Trophoblast cell (in vitro differentiated cells and primary cell): ENCODE measurements at regions not wholly inside any gene's neighbourhood (a gene's known extent, or its start where the extent isn't known, plus 50 kb on each side); places are given as distances from the start of the nearest gene placed in this dataset.
A peak's percentile ranks its signal among the peaks of the same experiment; 100 is the strongest.

Experiments
- DNase-seq, 2 donors: peaks; one replicate each; pipeline ENCODE4 v3.0.0-alpha.2; 2016
- H2AFZ ChIP-seq: 2 replicates; pipeline ENCODE4 v1.6.1; 2013; ENCODE audit warnings: low read length, moderate library complexity, mild to moderate bottlenecking; ENCODE audit not compliant: insufficient read depth, poor library complexity
- H2AK5ac ChIP-seq: 2 replicates; pipeline ENCODE4 v1.6.1; 2013; ENCODE audit warnings: mild to moderate bottlenecking, low read length
- H2BK120ac ChIP-seq: 2 replicates; pipeline ENCODE4 v1.6.1; 2013; ENCODE audit warnings: low read length, mild to moderate bottlenecking, moderate library complexity; ENCODE audit not compliant: insufficient read depth, poor library complexity
- H2BK12ac ChIP-seq: 2 replicates; pipeline ENCODE4 v1.6.1; 2013; ENCODE audit warnings: mild to moderate bottlenecking, low read length, moderate library complexity
- H2BK5ac ChIP-seq: 2 replicates; pipeline ENCODE4 v1.6.1; 2013; ENCODE audit warnings: low read length, low read depth, moderate library complexity, mild to moderate bottlenecking; ENCODE audit not compliant: poor library complexity
- H3K14ac ChIP-seq: 2 replicates; pipeline ENCODE4 v1.6.1; 2013; ENCODE audit warnings: mild to moderate bottlenecking, low read length
- H3K18ac ChIP-seq: 2 replicates; pipeline ENCODE4 v1.6.1; 2013; ENCODE audit warnings: mild to moderate bottlenecking, low read length
- H3K23ac ChIP-seq: 2 replicates; pipeline ENCODE4 v1.6.1; 2013; ENCODE audit warnings: low read length
- H3K27ac ChIP-seq: 2 replicates; pipeline ENCODE4 v1.5.1; 2013; ENCODE audit warnings: low read depth, mild to moderate bottlenecking, inconsistent platforms, low read length, moderate library complexity
- H3K27me3 ChIP-seq: 2 replicates; pipeline ENCODE4 v1.6.1; 2013; ENCODE audit warnings: inconsistent platforms, mild to moderate bottlenecking, low read length, moderate library complexity; ENCODE audit not compliant: insufficient read depth
- H3K36me3 ChIP-seq, 2 experiments: 1 replicate in 1 of 2; 2 replicates in 1 of 2; pipeline ENCODE4 v1.6.1; 2013; ENCODE audit warnings: low read length in 2 of 2, mild to moderate bottlenecking in 2 of 2, moderate library complexity in 1 of 2; ENCODE audit not compliant: insufficient read depth in 2 of 2, control insufficient read depth in 1 of 2
- H3K4ac ChIP-seq: 2 replicates; pipeline ENCODE4 v1.6.1; 2013; ENCODE audit warnings: low read depth, mild to moderate bottlenecking, low read length, moderate library complexity
- H3K4me1 ChIP-seq, 2 experiments: 1 replicate in 1 of 2; 2 replicates in 1 of 2; pipeline ENCODE4 v1.6.1; 2013; ENCODE audit warnings: low read length in 2 of 2, mild to moderate bottlenecking in 2 of 2, moderate library complexity in 1 of 2; ENCODE audit not compliant: insufficient read depth in 2 of 2, control insufficient read depth in 1 of 2
- H3K4me2 ChIP-seq: 2 replicates; pipeline ENCODE4 v1.6.1; 2013; ENCODE audit warnings: inconsistent platforms, mild to moderate bottlenecking, low read length, moderate library complexity
- H3K4me3 ChIP-seq: 2 replicates; pipeline ENCODE4 v1.5.1; 2013; ENCODE audit warnings: mild to moderate bottlenecking, low read depth, low read length, inconsistent platforms
- H3K79me1 ChIP-seq: one replicate; pipeline ENCODE4 v1.6.1; 2013; ENCODE audit warnings: low read length
- H3K79me2 ChIP-seq: 2 replicates; pipeline ENCODE4 v1.6.1; 2013; ENCODE audit warnings: low read length, mild to moderate bottlenecking; ENCODE audit not compliant: control insufficient read depth, insufficient read depth, poor library complexity
- H3K9ac ChIP-seq: 2 replicates; pipeline ENCODE4 v1.6.1; 2013; ENCODE audit warnings: mild to moderate bottlenecking, low read length
- H3K9me3 ChIP-seq: 2 replicates; pipeline ENCODE4 v1.6.1; 2013; ENCODE audit warnings: low read depth, mild to moderate bottlenecking, control low read depth, inconsistent platforms, low read length; ENCODE audit not compliant: insufficient read depth
- H4K12ac ChIP-seq: 2 replicates; pipeline ENCODE4 v1.6.1; 2013; ENCODE audit warnings: low read depth, mild to moderate bottlenecking, low read length, moderate library complexity
- H4K8ac ChIP-seq: 2 replicates; pipeline ENCODE4 v1.6.1; 2013; ENCODE audit warnings: low read depth, mild to moderate bottlenecking, low read length, moderate library complexity
- H4K91ac ChIP-seq: one replicate; pipeline ENCODE4 v1.6.1; 2013; ENCODE audit warnings: low read depth, mild to moderate bottlenecking, low read length, moderate library complexity
- WGBS: extraction: QIAGEN DNeasy Blood & Tissue Kit; methylation state at CpG from one replicate; pipeline ENCODE4 v1.1.7; 2013; ENCODE audit warnings: missing lambda C conversion rate; ENCODE audit not compliant: insufficient read length, insufficient coverage; ENCODE audit errors: extremely low coverage; 5-methylcytosine and 5-hydroxymethylcytosine counted together

- H3K4me1 ChIP-seq = no peaks in the 10 kb centered on the region
- no peak overlapping the region for H4K8ac ChIP-seq
- H3K36me3 ChIP-seq = no peaks in the 10 kb centered on the region
- no peak overlapping the region for H3K4me2 ChIP-seq
- no peak for DNase-seq
- H3K4me3 ChIP-seq = no peak overlapping the region
- H3K9me3 ChIP-seq = no peaks in the 10 kb centered on the region
- no peak overlapping the region for H2BK120ac ChIP-seq
- no peak overlapping the region for H2AFZ ChIP-seq
- H3K79me1 ChIP-seq = no peaks in the 10 kb centered on the region
- H4K12ac ChIP-seq = no peak overlapping the region
- H3K23ac ChIP-seq = no peak overlapping the region
- no CpG with 5 or more reads among the region's 3 CpGs for WGBS
- no peak overlapping the region for H3K9ac ChIP-seq
- no peaks in the 10 kb centered on the region for H3K27me3 ChIP-seq
- H3K27ac ChIP-seq = no peak overlapping the region
- H3K4ac ChIP-seq = no peak overlapping the region
- no peak overlapping the region for H4K91ac ChIP-seq
- H3K14ac ChIP-seq = no peak overlapping the region
- H3K18ac ChIP-seq = no peak overlapping the region
- H3K79me2 ChIP-seq = no peaks in the 10 kb centered on the region
- no peak overlapping the region for H2AK5ac ChIP-seq
- no peak overlapping the region for H2BK12ac ChIP-seq
- no peak overlapping the region for H2BK5ac ChIP-seq
Observed at GRCh38 chr5:26343801-26344325, 694.5 kb downstream of the CDH9 start.

DNA sequence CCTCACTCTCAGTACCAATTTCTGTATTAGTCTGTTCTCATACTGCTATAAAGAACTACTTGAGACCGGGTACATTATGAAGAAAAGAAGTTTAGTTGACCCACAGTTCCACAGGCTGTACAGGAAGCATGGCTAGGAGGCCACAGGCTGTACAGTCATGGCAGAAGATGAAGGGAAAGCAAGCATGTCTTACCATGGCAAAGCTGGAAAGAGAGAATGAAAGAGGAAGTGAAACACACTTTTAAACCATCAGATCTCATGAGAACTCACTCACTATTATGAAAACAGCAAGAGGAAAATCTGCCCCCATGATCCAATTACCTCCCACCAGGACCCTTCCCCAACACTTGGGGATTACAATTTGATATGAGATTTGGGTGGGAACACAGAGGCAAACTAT lies 698.8 kb downstream of the CDH9 start:
- no CpG with 5 or more reads among the region's 1 CpG for WGBS
- H3K4ac ChIP-seq = no peak overlapping the region

GRCh38 chr5:26329562-26330189 lies 708.7 kb downstream of the CDH9 start:
- DNase-seq = peak in 1 of 2 donors; percentile 24
- no peak overlapping the region for H3K9ac ChIP-seq
- no peak overlapping the region for H4K91ac ChIP-seq
- H2BK12ac ChIP-seq = no peak overlapping the region
- H3K23ac ChIP-seq = no peak overlapping the region
- H2AK5ac ChIP-seq = no peak overlapping the region
- no peaks in the 10 kb centered on the region for H3K27me3 ChIP-seq
- no peaks in the 10 kb centered on the region for H3K79me2 ChIP-seq
- H3K79me1 ChIP-seq = no peaks in the 10 kb centered on the region
- H3K9me3 ChIP-seq = no peaks in the 10 kb centered on the region
- no peak overlapping the region for H3K18ac ChIP-seq
- H3K4me3 ChIP-seq = no peak overlapping the region
- H3K4me2 ChIP-seq = no peak overlapping the region
- H4K8ac ChIP-seq = no peak overlapping the region
- H3K36me3 ChIP-seq = no peaks in the 10 kb centered on the region
- H2BK120ac ChIP-seq = no peak overlapping the region
- no peaks in the 10 kb centered on the region for H3K4me1 ChIP-seq
- no peak overlapping the region for H3K27ac ChIP-seq
- H2BK5ac ChIP-seq = no peak overlapping the region
- WGBS = no CpG with 5 or more reads among the region's 4 CpGs
- no peak overlapping the region for H2AFZ ChIP-seq
- no peak overlapping the region for H4K12ac ChIP-seq
- H3K4ac ChIP-seq = no peak overlapping the region
- H3K14ac ChIP-seq = no peak overlapping the region

More for the DNA sequence above, 698.8 kb downstream of the CDH9 start:
- no peak overlapping the region for H3K27ac ChIP-seq
- H4K12ac ChIP-seq = no peak overlapping the region
- H3K4me3 ChIP-seq = no peak overlapping the region
- no peak overlapping the region for H2BK120ac ChIP-seq
- no peaks in the 10 kb centered on the region for H3K4me1 ChIP-seq
- no peaks in the 10 kb centered on the region for H3K36me3 ChIP-seq
- H3K79me2 ChIP-seq = no peaks in the 10 kb centered on the region
- no peak overlapping the region for H2BK12ac ChIP-seq
- H4K91ac ChIP-seq = no peak overlapping the region
- no peaks in the 10 kb centered on the region for H3K27me3 ChIP-seq
- H3K18ac ChIP-seq = no peak overlapping the region
- no peak overlapping the region for H2BK5ac ChIP-seq
- H3K4me2 ChIP-seq = no peak overlapping the region
- H4K8ac ChIP-seq = no peak overlapping the region
- no peaks in the 10 kb centered on the region for H3K9me3 ChIP-seq
- no peak overlapping the region for H3K14ac ChIP-seq
- no peak overlapping the region for H2AK5ac ChIP-seq
- no peak overlapping the region for H2AFZ ChIP-seq
- DNase-seq = no peak
- no peaks in the 10 kb centered on the region for H3K79me1 ChIP-seq
- no peak overlapping the region for H3K9ac ChIP-seq
- no peak overlapping the region for H3K23ac ChIP-seq

DNA sequence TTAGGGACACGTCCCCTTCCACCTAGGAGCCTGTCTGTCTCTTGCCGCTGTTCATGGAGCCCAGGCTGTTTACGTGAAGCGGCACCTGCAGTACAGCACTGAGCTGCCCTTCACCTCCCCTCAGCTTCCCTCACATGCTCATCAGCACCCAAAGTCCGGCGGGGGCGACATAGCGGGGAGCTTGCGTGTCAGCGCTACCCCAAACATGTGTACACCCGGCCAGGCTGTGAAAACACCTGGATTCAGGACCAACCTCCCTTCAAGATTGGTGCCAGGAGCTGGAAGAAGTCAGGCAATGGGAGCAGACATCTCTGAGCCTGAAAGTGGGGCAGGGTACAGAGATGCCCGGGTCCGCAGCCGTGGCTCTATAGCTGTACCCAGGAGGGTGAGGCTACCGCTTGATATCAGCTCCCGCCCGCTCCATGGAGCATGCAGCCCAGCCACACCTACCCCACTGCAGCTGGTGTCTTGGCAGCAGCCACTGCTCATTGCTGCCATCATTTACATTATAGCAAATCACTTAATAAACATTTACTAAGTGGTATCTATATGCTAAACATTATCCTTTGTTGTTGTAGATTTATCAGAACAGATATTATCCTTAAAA lies 712.1 kb downstream of the CDH9 start:
- no peak overlapping the region for H3K9ac ChIP-seq
- no peak overlapping the region for H2BK120ac ChIP-seq
- H2BK5ac ChIP-seq = no peak overlapping the region
- H2BK12ac ChIP-seq = no peak overlapping the region
- H3K14ac ChIP-seq = no peak overlapping the region
- H3K9me3 ChIP-seq = peaks cover 2% of the 10 kb centered on the region
- H4K12ac ChIP-seq = no peak overlapping the region
- no peaks in the 10 kb centered on the region for H3K79me1 ChIP-seq
- H3K4me3 ChIP-seq = no peak overlapping the region
- H3K18ac ChIP-seq = no peak overlapping the region
- H3K23ac ChIP-seq = no peak overlapping the region
- H2AFZ ChIP-seq = no peak overlapping the region
- no peak overlapping the region for H2AK5ac ChIP-seq
- H4K91ac ChIP-seq = no peak overlapping the region
- no peak for DNase-seq
- H3K27ac ChIP-seq = no peak overlapping the region
- H3K4me1 ChIP-seq = no peaks in the 10 kb centered on the region
- H3K79me2 ChIP-seq = no peaks in the 10 kb centered on the region
- no peak overlapping the region for H4K8ac ChIP-seq
- H3K27me3 ChIP-seq = no peaks in the 10 kb centered on the region
- no peak overlapping the region for H3K4me2 ChIP-seq
- H3K36me3 ChIP-seq = no peaks in the 10 kb centered on the region
- no CpG with 5 or more reads among the region's 17 CpGs for whole genome bisulfite sequencing
- no peak overlapping the region for H3K4ac ChIP-seq
